GM12875 (cell line): ENCODE measurements at regions not wholly inside any gene's neighbourhood (a gene's known extent, or its start where the extent isn't known, plus 50 kb on each side); places are given as distances from the start of the nearest gene placed in this dataset.

Source experiments
- H3K4me3 ChIP-seq: one replicate; pipeline ENCODE4 v1.5.1; 2011; ENCODE audit warnings: low read depth, low read length, control low read depth
- CTCF ChIP-seq: IDR thresholded peaks from 2 replicates; pipeline ENCODE4 v1.5.1; 2011; ENCODE audit warnings: low read depth, mild to moderate bottlenecking, control low read depth, inconsistent platforms, low read length, moderate library complexity, borderline replicate concordance; ENCODE audit not compliant: insufficient read depth

DNA sequence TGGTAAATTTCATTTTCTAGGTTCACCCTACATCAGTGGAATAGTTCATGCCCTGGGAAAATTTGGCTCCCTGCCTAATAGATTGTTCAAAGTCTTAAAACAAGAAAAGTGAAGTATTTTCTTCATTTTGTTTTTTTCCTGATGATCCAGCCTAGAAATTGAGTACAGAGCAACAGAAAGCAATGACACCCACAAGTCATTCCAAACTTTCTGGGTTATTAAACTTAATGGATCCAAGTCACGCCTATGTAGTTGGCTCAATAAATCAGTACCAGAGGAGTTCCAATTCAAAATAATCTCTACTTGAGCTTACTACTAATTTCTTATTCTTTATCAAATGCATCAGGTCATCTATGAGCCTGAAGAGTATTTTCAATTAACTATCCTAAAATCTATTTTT, 937.6 kb upstream of the SLIT2 start:
- H3K4me3 ChIP-seq = no peak overlapping the region
- no peak for TF ChIP-seq CTCF

DNA sequence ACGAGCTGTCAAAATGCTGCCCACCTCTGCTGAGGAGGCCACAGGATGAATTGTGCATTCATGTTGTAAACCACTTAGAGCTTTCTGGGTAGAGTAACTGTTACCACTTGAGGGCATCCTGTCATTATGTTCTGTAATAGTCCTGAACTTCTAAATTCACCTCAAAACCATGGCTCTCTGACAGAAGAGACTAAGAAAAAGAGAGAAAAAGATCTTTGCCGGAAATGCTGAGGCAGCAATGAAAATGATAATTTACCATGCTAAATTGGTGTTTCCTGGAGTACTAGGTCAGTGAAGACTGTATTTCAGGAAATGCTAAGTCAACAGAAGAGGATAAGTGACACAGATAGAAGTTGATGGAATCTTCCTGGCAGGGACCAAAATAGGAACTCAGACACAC, 942.3 kb upstream of the SLIT2 start:
- no peak overlapping the region for H3K4me3 ChIP-seq
- no peak for TF ChIP-seq CTCF

DNA sequence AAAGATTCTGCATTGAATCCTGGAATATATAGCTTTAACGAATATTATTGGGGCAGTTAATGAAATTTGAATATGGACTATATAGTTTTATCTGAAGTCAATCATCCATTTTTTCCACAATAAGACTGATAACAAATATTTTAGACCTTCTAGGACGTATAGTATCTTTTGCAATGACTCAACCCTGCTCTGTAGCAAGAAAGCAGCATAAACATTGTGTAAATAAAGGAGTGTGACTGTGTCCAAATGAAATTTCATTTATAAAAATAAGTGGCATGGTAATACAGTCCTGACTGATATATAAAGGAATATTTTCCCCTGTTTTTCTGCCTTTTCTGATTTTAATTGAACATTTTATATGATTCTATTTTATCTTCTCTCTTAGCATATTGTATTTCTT, 947.7 kb upstream of the SLIT2 start:
- no peak overlapping the region for H3K4me3 ChIP-seq
- no peak for TF ChIP-seq CTCF

DNA sequence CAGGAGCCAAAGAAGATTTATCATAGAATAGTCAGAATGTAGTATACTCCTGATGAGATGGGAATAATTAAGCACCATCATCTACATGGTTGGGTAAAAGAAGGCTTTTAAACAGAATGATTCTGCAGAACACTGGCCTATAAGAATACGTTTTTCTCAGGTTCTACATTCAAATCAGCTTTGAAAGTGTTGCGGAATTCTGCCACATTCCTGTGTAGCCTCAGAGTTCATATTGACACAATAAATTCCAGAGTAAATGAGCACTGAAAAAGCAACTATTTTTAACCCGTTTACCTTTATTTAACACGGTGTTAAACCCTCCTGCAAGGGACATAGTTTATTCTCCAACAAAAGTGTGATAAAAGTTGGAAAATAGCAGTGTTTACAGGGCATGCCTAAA, 950.2 kb upstream of the SLIT2 start:
- H3K4me3 ChIP-seq = no peak overlapping the region
- TF ChIP-seq CTCF = no peak

DNA sequence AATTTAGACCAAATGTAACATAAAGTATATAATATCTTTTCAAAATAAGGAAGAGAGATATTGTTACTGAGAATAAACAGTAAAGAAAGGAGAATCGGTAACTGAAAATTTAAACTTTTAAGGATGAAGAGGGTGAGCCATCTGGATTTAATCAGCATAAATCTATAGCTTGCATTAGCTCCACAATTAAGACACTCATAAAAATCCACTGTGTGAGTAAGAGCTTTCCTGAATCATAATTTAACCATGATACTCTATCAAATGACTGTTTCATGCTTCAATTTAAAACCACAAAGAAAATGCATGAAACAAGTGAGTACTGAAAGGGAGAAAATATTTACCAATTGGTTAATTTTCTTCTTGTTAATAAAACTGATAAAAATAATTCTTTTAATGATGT, 951.5 kb upstream of the SLIT2 start:
- TF ChIP-seq CTCF = no peak
- H3K4me3 ChIP-seq = no peak overlapping the region

- no peak overlapping the region for H3K4me3 ChIP-seq
- no peak for TF ChIP-seq CTCF
Measured at GRCh38 chr4:19298998-19299397, 952.7 kb upstream of the SLIT2 start.

GRCh38 chr4:19293781-19294180, 957.9 kb upstream of the SLIT2 start:
- TF ChIP-seq CTCF = no peak
- H3K4me3 ChIP-seq = no peak overlapping the region
